ENCODE measurements at regions not wholly inside any gene's neighbourhood (a gene's known extent, or its start where the extent isn't known, plus 50 kb on each side); places are given as distances from the start of the nearest gene placed in this dataset.

- no peak for DNase-seq
- Histone ChIP-seq H2AFZ (no peak overlapping the region; the same call in 1 of the 2 replicates), H3K4me1 (replicated peaks; ENCODE audit: insufficient read depth) (no peaks in the 10 kb centered on the region), H3F3A (ENCODE audit: insufficient read depth, low read depth) (no peaks in the 10 kb centered on the region), H3K4me2 (no peak overlapping the region), H3K27me3 (ENCODE audit: insufficient read depth, low read depth) (no peaks in the 10 kb centered on the region), H3K27ac (no peak overlapping the region), H3K9me3 (ENCODE audit: insufficient read depth, low read depth) (no peaks in the 10 kb centered on the region), H3K9me2 (ENCODE audit: insufficient read depth) (no peaks in the 10 kb centered on the region), H3K36me3 (ENCODE audit: low read depth) (no peaks in the 10 kb centered on the region), H3K4me3 (no peak overlapping the region), H3K79me2 (ENCODE audit: low read depth) (no peaks in the 10 kb centered on the region), H4K20me1 (ENCODE audit: insufficient read depth) (no peaks in the 10 kb centered on the region)
- CTCF ChIA-PET = no interaction called here
- BruUV-seq (replicated peaks) = no TSS peak
- intact Hi-C loops (cut with micrococcal nuclease; ENCODE audit: unreplicated experiment) = no loop called here
- no peak for TF ChIP-seq CTCF (conservative IDR thresholded peaks at IDR 0.05)
- no peak for TF ChIP-seq EZH2 (IDR thresholded peaks at IDR 0.05; ENCODE audit: low read depth)
- POLR2A ChIA-PET (ENCODE audit: unreplicated experiment) = no interaction called here
Observed at GRCh38 chr5:60026161-60026560, 132.6 kb upstream of the PDE4D start.

GRCh38 chr5:60024104-60024503, 130.6 kb upstream of the PDE4D start:
- no TSS peak for BruUV-seq (replicated peaks)
- no peak overlapping the region for H2AFZ ChIP-seq
- no peaks in the 10 kb centered on the region for H3K4me1 ChIP-seq (replicated peaks; ENCODE audit: insufficient read depth)
- no peaks in the 10 kb centered on the region for H4K20me1 ChIP-seq (ENCODE audit: insufficient read depth)
- ChIA-PET CTCF (no interaction called here), POLR2A (ENCODE audit: unreplicated experiment) (no interaction called here)
- H3K27ac ChIP-seq = no peak overlapping the region
- H3K9me3 ChIP-seq (ENCODE audit: insufficient read depth, low read depth) = no peaks in the 10 kb centered on the region
- no peaks in the 10 kb centered on the region for H3K27me3 ChIP-seq (ENCODE audit: insufficient read depth, low read depth)
- intact Hi-C loops (cut with micrococcal nuclease; ENCODE audit: unreplicated experiment) = no loop called here
- H3K36me3 ChIP-seq (ENCODE audit: low read depth) = no peaks in the 10 kb centered on the region
- H3K4me3 ChIP-seq = no peak overlapping the region
- no peak overlapping the region for H3K4me2 ChIP-seq
- no peak for DNase-seq
- H3K79me2 ChIP-seq (ENCODE audit: low read depth) = no peaks in the 10 kb centered on the region
- no peaks in the 10 kb centered on the region for H3K9me2 ChIP-seq (ENCODE audit: insufficient read depth)
- TF ChIP-seq EZH2 (IDR thresholded peaks at IDR 0.05; ENCODE audit: low read depth) (no peak), CTCF (conservative IDR thresholded peaks at IDR 0.05) (no peak)
- H3F3A ChIP-seq (ENCODE audit: insufficient read depth, low read depth) = no peaks in the 10 kb centered on the region

GRCh38 chr5:60023255-60023654, 129.7 kb upstream of the PDE4D start:
- no peak overlapping the region for H3K4me2 ChIP-seq
- H3K9me2 ChIP-seq (ENCODE audit: insufficient read depth) = no peaks in the 10 kb centered on the region
- no peaks in the 10 kb centered on the region for H3F3A ChIP-seq (ENCODE audit: insufficient read depth, low read depth)
- no peaks in the 10 kb centered on the region for H3K4me1 ChIP-seq (replicated peaks; ENCODE audit: insufficient read depth)
- no peaks in the 10 kb centered on the region for H3K79me2 ChIP-seq (ENCODE audit: low read depth)
- no peak for TF ChIP-seq CTCF (conservative IDR thresholded peaks at IDR 0.05)
- TF ChIP-seq EZH2 (IDR thresholded peaks at IDR 0.05; ENCODE audit: low read depth) = no peak
- H2AFZ ChIP-seq = no peak overlapping the region
- no peak overlapping the region for H3K4me3 ChIP-seq
- ChIA-PET POLR2A (ENCODE audit: unreplicated experiment) (no interaction called here), CTCF (no interaction called here)
- no peaks in the 10 kb centered on the region for H4K20me1 ChIP-seq (ENCODE audit: insufficient read depth)
- H3K9me3 ChIP-seq (ENCODE audit: insufficient read depth, low read depth) = no peaks in the 10 kb centered on the region
- no peaks in the 10 kb centered on the region for H3K36me3 ChIP-seq (ENCODE audit: low read depth)
- no peaks in the 10 kb centered on the region for H3K27me3 ChIP-seq (ENCODE audit: insufficient read depth, low read depth)
- BruUV-seq (replicated peaks) = no TSS peak
- no peak for DNase-seq
- H3K27ac ChIP-seq = no peak overlapping the region
- intact Hi-C loops (cut with micrococcal nuclease; ENCODE audit: unreplicated experiment) = no loop called here
